HEK293 (cell line): ENCODE measurements at regions not wholly inside any gene's neighbourhood (a gene's known extent, or its start where the extent isn't known, plus 50 kb on each side); places are given as distances from the start of the nearest gene placed in this dataset.

Source experiments
- TF ChIP-seq, protein P1 (sequence below): fragments of 450-650 bp; formaldehyde crosslinking; IDR thresholded peaks from 2 replicates; pipeline ENCODE4 v1.5.1; 2016; ENCODE audit warnings: missing biosample characterization, missing genetic modification characterization
- TF ChIP-seq, protein P2 (sequence below): IDR thresholded peaks from 2 replicates; pipeline ENCODE4 v1.6.1; 2011; ENCODE audit warnings: mild to moderate bottlenecking, low read depth, low read length, borderline replicate concordance

- TF ChIP-seq, protein P1, sequence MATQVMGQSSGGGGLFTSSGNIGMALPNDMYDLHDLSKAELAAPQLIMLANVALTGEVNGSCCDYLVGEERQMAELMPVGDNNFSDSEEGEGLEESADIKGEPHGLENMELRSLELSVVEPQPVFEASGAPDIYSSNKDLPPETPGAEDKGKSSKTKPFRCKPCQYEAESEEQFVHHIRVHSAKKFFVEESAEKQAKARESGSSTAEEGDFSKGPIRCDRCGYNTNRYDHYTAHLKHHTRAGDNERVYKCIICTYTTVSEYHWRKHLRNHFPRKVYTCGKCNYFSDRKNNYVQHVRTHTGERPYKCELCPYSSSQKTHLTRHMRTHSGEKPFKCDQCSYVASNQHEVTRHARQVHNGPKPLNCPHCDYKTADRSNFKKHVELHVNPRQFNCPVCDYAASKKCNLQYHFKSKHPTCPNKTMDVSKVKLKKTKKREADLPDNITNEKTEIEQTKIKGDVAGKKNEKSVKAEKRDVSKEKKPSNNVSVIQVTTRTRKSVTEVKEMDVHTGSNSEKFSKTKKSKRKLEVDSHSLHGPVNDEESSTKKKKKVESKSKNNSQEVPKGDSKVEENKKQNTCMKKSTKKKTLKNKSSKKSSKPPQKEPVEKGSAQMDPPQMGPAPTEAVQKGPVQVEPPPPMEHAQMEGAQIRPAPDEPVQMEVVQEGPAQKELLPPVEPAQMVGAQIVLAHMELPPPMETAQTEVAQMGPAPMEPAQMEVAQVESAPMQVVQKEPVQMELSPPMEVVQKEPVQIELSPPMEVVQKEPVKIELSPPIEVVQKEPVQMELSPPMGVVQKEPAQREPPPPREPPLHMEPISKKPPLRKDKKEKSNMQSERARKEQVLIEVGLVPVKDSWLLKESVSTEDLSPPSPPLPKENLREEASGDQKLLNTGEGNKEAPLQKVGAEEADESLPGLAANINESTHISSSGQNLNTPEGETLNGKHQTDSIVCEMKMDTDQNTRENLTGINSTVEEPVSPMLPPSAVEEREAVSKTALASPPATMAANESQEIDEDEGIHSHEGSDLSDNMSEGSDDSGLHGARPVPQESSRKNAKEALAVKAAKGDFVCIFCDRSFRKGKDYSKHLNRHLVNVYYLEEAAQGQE, result no peak
- TF ChIP-seq, protein P2, sequence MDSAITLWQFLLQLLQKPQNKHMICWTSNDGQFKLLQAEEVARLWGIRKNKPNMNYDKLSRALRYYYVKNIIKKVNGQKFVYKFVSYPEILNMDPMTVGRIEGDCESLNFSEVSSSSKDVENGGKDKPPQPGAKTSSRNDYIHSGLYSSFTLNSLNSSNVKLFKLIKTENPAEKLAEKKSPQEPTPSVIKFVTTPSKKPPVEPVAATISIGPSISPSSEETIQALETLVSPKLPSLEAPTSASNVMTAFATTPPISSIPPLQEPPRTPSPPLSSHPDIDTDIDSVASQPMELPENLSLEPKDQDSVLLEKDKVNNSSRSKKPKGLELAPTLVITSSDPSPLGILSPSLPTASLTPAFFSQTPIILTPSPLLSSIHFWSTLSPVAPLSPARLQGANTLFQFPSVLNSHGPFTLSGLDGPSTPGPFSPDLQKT, result no peak
These were observed 110.8 kb downstream of the TNFAIP3 start for GRCh38 chr6:137977814-137978213.
